ENCODE measurements at regions not wholly inside any gene's neighbourhood (a gene's known extent, or its start where the extent isn't known, plus 50 kb on each side); places are given as distances from the start of the nearest gene placed in this dataset.

DNA sequence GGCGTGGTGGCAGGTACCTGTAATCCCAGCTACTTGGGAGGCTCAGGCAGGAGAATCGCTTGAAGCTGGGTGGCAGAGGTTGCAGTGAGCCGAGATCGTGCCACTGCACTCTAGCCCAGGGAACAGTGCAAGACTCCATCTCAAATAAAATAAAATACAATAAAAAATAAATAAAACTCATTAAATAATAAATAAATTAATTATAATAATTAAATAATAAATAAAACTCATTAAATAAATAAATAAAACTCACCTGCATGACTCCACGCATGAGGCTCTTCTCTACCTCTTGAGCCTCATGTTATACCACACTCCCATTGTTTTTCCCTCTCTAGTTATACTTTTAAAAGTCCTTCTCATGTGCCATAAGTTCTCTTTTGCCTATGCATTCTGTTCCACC is 995.4 kb downstream of the MAT2B start:
- Histone ChIP-seq H2BK120ac (ENCODE audit: insufficient read depth, low read length, poor library complexity) (no peak overlapping the region), H3K18ac (ENCODE audit: low read length) (no peak overlapping the region), H3K4ac (ENCODE audit: low read depth, low read length) (no peak overlapping the region), H2BK5ac (ENCODE audit: low read depth, low read length, poor library complexity) (no peak overlapping the region), H3K9me3 (ENCODE audit: insufficient read depth, low read depth, low read length) (no peaks in the 10 kb centered on the region), H4K8ac (ENCODE audit: low read depth, low read length) (no peak overlapping the region), H4K12ac (ENCODE audit: low read depth, low read length) (no peak overlapping the region), H3K79me2 (ENCODE audit: control insufficient read depth, insufficient read depth, low read length, poor library complexity) (no peaks in the 10 kb centered on the region), H3K4me3 (ENCODE audit: low read depth, low read length) (no peak overlapping the region), H4K91ac (ENCODE audit: low read depth, low read length) (no peak overlapping the region), H3K14ac (ENCODE audit: low read length) (no peak overlapping the region), H3K36me3 (ENCODE audit: control insufficient read depth in 1 of 2, insufficient read depth in 2 of 2, low read length in 2 of 2) (no peaks in the 10 kb centered on the region), H3K27me3 (ENCODE audit: insufficient read depth, low read length) (no peaks in the 10 kb centered on the region), H2AFZ (ENCODE audit: insufficient read depth, low read length, poor library complexity) (no peak overlapping the region), H2BK12ac (ENCODE audit: low read length) (no peak overlapping the region), H3K4me1 (ENCODE audit: control insufficient read depth in 1 of 2, insufficient read depth in 2 of 2, low read length in 2 of 2) (no peaks in the 10 kb centered on the region), H2AK5ac (ENCODE audit: low read length) (no peak overlapping the region), H3K79me1 (ENCODE audit: low read length) (no peaks in the 10 kb centered on the region), H3K9ac (ENCODE audit: low read length) (no peak overlapping the region), H3K23ac (ENCODE audit: low read length) (no peak overlapping the region), H3K27ac (ENCODE audit: low read depth, low read length) (no peak overlapping the region), H3K4me2 (ENCODE audit: low read length) (no peak overlapping the region)
- no CpG with 5 or more reads among the region's 5 CpGs for WGBS (ENCODE audit: extremely low coverage, insufficient coverage, insufficient read length)
- DNase-seq = no peak

DNA sequence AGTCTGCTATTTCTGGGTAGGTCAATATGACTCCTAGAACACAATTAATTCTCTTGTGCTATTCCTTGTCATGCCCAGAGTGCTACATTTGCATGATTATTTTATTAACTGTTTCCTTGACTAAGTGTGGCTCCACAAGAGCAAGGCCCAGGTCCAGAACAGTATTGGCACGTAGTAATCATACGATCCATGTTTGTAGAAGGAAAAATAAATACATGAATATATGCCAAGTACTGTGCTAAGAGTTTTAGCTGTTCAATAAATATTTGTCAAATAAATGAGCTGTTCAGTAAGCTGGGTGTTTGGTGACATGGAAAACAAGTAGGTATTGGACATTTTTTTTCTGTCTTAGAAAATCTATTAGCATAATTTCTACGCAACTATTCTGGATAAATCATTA is 995.9 kb downstream of the MAT2B start:
- Histone ChIP-seq H3K9ac (ENCODE audit: low read length) (no peak overlapping the region), H3K4me3 (ENCODE audit: low read depth, low read length) (no peak overlapping the region), H3K23ac (ENCODE audit: low read length) (no peak overlapping the region), H4K12ac (ENCODE audit: low read depth, low read length) (no peak overlapping the region), H3K79me2 (ENCODE audit: control insufficient read depth, insufficient read depth, low read length, poor library complexity) (no peaks in the 10 kb centered on the region), H3K79me1 (ENCODE audit: low read length) (no peaks in the 10 kb centered on the region), H2AK5ac (ENCODE audit: low read length) (no peak overlapping the region), H4K91ac (ENCODE audit: low read depth, low read length) (no peak overlapping the region), H3K27ac (ENCODE audit: low read depth, low read length) (no peak overlapping the region), H2BK5ac (ENCODE audit: low read depth, low read length, poor library complexity) (no peak overlapping the region), H2BK12ac (ENCODE audit: low read length) (no peak overlapping the region), H3K4me2 (ENCODE audit: low read length) (no peak overlapping the region), H3K14ac (ENCODE audit: low read length) (no peak overlapping the region), H3K18ac (ENCODE audit: low read length) (no peak overlapping the region), H2AFZ (ENCODE audit: insufficient read depth, low read length, poor library complexity) (no peak overlapping the region), H4K8ac (ENCODE audit: low read depth, low read length) (no peak overlapping the region), H3K27me3 (ENCODE audit: insufficient read depth, low read length) (no peaks in the 10 kb centered on the region), H3K4me1 (ENCODE audit: control insufficient read depth in 1 of 2, insufficient read depth in 2 of 2, low read length in 2 of 2) (no peaks in the 10 kb centered on the region), H3K4ac (ENCODE audit: low read depth, low read length) (no peak overlapping the region), H3K9me3 (ENCODE audit: insufficient read depth, low read depth, low read length) (no peaks in the 10 kb centered on the region), H2BK120ac (ENCODE audit: insufficient read depth, low read length, poor library complexity) (no peak overlapping the region), H3K36me3 (ENCODE audit: control insufficient read depth in 1 of 2, insufficient read depth in 2 of 2, low read length in 2 of 2) (no peaks in the 10 kb centered on the region)
- no CpG with 5 or more reads among the region's 3 CpGs for WGBS (ENCODE audit: extremely low coverage, insufficient coverage, insufficient read length)
- DNase-seq = no peak

DNA sequence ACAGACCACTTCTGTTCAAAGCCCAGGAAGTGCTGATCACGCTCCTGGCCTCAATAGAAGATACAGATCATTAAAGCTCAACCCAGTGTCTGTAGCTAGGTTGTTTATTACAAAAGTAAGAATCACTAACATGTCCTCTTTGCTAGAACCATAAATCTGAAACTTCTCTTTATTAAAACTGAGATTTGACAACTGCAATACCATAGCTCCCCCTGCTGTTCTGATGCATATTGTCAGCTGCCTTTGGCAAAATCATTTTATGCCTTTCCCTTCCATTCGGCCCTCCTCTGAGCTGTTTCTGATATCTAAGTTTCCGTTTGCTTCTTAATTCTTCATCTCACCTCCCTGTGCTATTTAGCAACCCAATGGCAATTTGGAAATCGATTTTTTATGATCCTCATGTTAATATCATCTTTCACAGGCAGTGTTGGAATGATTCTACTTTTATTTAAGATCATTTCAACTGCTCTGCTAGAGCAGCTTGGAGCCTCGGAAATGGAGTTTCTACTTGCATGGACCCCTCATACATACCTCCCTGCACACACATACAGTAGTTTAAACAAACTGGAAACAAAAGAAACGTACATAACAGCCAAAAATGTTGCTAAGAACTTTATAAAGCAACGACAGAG is 998.8 kb downstream of the MAT2B start:
- Histone ChIP-seq H3K18ac (ENCODE audit: low read length) (no peak overlapping the region), H3K27ac (ENCODE audit: low read depth, low read length) (no peak overlapping the region), H4K8ac (ENCODE audit: low read depth, low read length) (no peak overlapping the region), H2AK5ac (ENCODE audit: low read length) (no peak overlapping the region), H3K4me1 (ENCODE audit: control insufficient read depth in 1 of 2, insufficient read depth in 2 of 2, low read length in 2 of 2) (no peaks in the 10 kb centered on the region), H3K14ac (ENCODE audit: low read length) (no peak overlapping the region), H3K36me3 (ENCODE audit: control insufficient read depth in 1 of 2, insufficient read depth in 2 of 2, low read length in 2 of 2) (no peaks in the 10 kb centered on the region), H2BK12ac (ENCODE audit: low read length) (no peak overlapping the region), H3K79me1 (ENCODE audit: low read length) (no peaks in the 10 kb centered on the region), H3K27me3 (ENCODE audit: insufficient read depth, low read length) (no peaks in the 10 kb centered on the region), H3K9ac (ENCODE audit: low read length) (no peak overlapping the region), H2BK120ac (ENCODE audit: insufficient read depth, low read length, poor library complexity) (no peak overlapping the region), H3K79me2 (ENCODE audit: control insufficient read depth, insufficient read depth, low read length, poor library complexity) (no peaks in the 10 kb centered on the region), H2AFZ (ENCODE audit: insufficient read depth, low read length, poor library complexity) (no peak overlapping the region), H3K4me2 (ENCODE audit: low read length) (no peak overlapping the region), H3K4ac (ENCODE audit: low read depth, low read length) (no peak overlapping the region), H2BK5ac (ENCODE audit: low read depth, low read length, poor library complexity) (no peak overlapping the region), H4K91ac (ENCODE audit: low read depth, low read length) (no peak overlapping the region), H3K4me3 (ENCODE audit: low read depth, low read length) (no peak overlapping the region), H3K23ac (ENCODE audit: low read length) (no peak overlapping the region), H4K12ac (ENCODE audit: low read depth, low read length) (no peak overlapping the region), H3K9me3 (ENCODE audit: insufficient read depth, low read depth, low read length) (no peaks in the 10 kb centered on the region)
- peak; percentile 47 to 77 for DNase-seq
- WGBS (ENCODE audit: extremely low coverage, insufficient coverage, insufficient read length) = no CpG with 5 or more reads among the region's 7 CpGs

DNA sequence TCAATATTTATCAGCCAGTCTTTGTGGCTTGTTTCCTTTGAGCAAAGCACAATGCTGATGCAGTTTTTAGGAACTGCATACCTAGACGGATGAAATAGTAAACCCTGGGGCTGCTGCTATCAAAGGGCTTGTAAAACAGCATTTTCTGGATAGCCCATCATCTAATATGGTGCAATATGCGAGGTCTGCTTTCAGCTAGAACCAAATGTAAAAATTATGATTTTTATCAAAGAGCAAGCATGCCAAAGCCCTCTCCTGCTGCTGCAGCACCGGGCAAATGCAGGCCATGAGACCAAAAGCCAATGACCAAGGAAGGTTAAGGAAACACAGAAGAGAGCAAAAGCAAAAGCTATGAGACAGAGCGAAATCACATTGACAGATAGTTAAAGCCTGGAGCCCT is 1000.4 kb downstream of the MAT2B start:
- DNase-seq = peak; percentile 40 to 73
- no peak overlapping the region for H2BK5ac ChIP-seq (ENCODE audit: low read depth, low read length, poor library complexity)

More for the DNA sequence above, 1000.4 kb downstream of the MAT2B start:
- Histone ChIP-seq H4K91ac (ENCODE audit: low read depth, low read length) (no peak overlapping the region), H3K9ac (ENCODE audit: low read length) (no peak overlapping the region), H3K9me3 (ENCODE audit: insufficient read depth, low read depth, low read length) (no peaks in the 10 kb centered on the region), H3K4ac (ENCODE audit: low read depth, low read length) (no peak overlapping the region), H2BK120ac (ENCODE audit: insufficient read depth, low read length, poor library complexity) (no peak overlapping the region), H3K4me1 (ENCODE audit: control insufficient read depth in 1 of 2, insufficient read depth in 2 of 2, low read length in 2 of 2) (no peaks in the 10 kb centered on the region), H3K4me3 (ENCODE audit: low read depth, low read length) (no peak overlapping the region), H3K36me3 (ENCODE audit: control insufficient read depth in 1 of 2, insufficient read depth in 2 of 2, low read length in 2 of 2) (no peaks in the 10 kb centered on the region), H4K12ac (ENCODE audit: low read depth, low read length) (no peak overlapping the region), H3K23ac (ENCODE audit: low read length) (no peak overlapping the region), H2AK5ac (ENCODE audit: low read length) (no peak overlapping the region), H2AFZ (ENCODE audit: insufficient read depth, low read length, poor library complexity) (no peak overlapping the region), H3K18ac (ENCODE audit: low read length) (no peak overlapping the region), H3K4me2 (ENCODE audit: low read length) (no peak overlapping the region), H3K79me1 (ENCODE audit: low read length) (no peaks in the 10 kb centered on the region), H2BK12ac (ENCODE audit: low read length) (no peak overlapping the region), H3K27ac (ENCODE audit: low read depth, low read length) (no peak overlapping the region), H3K27me3 (ENCODE audit: insufficient read depth, low read length) (no peaks in the 10 kb centered on the region), H3K14ac (ENCODE audit: low read length) (no peak overlapping the region), H3K79me2 (ENCODE audit: control insufficient read depth, insufficient read depth, low read length, poor library complexity) (no peaks in the 10 kb centered on the region), H4K8ac (ENCODE audit: low read depth, low read length) (no peak overlapping the region)
- WGBS (ENCODE audit: extremely low coverage, insufficient coverage, insufficient read length) = no CpG with 5 or more reads among the region's 4 CpGs

Measured in trophoblast cell (in vitro differentiated cells and primary cell).